GM23338 (cell line): ENCODE measurements at regions not wholly inside any gene's neighbourhood (a gene's known extent, or its start where the extent isn't known, plus 50 kb on each side); places are given as distances from the start of the nearest gene placed in this dataset.

Experiments
- CREB1 ChIP-seq: fragments of 250-450 bp; sonication (Bioruptor Pico); IDR thresholded peaks from 2 replicates; pipeline ENCODE4 v1.5.0; 2020; ENCODE audit warnings: low read depth, mild to moderate bottlenecking, moderate library complexity
- CTCF ChIP-seq, 2 experiments: fragments of 200-600 bp in 1 of 2; sonication (generic) in 1 of 2; conservative IDR thresholded peaks; 2 replicates each; pipeline versions ENCODE4 v1.5.1 to v1.6.1; 2016 to 2017; ENCODE audit warnings: antibody characterized with exemption in 2 of 2, low read depth in 2 of 2, mild to moderate bottlenecking in 2 of 2, moderate library complexity in 1 of 2
- EZH2 ChIP-seq: fragments of 200-600 bp; sonication (generic); IDR thresholded peaks from one replicate; pipeline ENCODE4 v1.8.0; 2017; ENCODE audit warnings: antibody characterized with exemption, mild to moderate bottlenecking, low read depth; ENCODE audit not compliant: unreplicated experiment
- EZH2phosphoT487 ChIP-seq: fragments of 200-600 bp; sonication (generic); IDR thresholded peaks from one replicate; pipeline ENCODE4 v1.8.1; 2018; ENCODE audit warnings: antibody characterized with exemption; ENCODE audit not compliant: unreplicated experiment
- JUNB ChIP-seq: IDR thresholded peaks from one replicate; pipeline ENCODE4 v1.6.1; 2016; ENCODE audit warnings: antibody characterized with exemption; ENCODE audit not compliant: unreplicated experiment
- NANOG ChIP-seq: IDR thresholded peaks from 2 replicates; pipeline ENCODE4 v1.6.1; 2016; ENCODE audit warnings: antibody characterized with exemption, borderline replicate concordance
- POLR2AphosphoS5 ChIP-seq: IDR thresholded peaks from 2 replicates; pipeline ENCODE4 v1.6.1; 2016; ENCODE audit warnings: antibody characterized with exemption, low read depth
- REST ChIP-seq: IDR thresholded peaks from one replicate; pipeline ENCODE4 v1.6.1; 2018; ENCODE audit warnings: antibody characterized with exemption; ENCODE audit not compliant: unreplicated experiment
- ZNF114 ChIP-seq: fragments of 250-450 bp; sonication (Bioruptor Pico); IDR thresholded peaks from 2 replicates; pipeline ENCODE4 v1.5.0; 2020; ENCODE audit warnings: mild to moderate bottlenecking, moderate library complexity
- ZNF331 ChIP-seq: fragments of 250-450 bp; sonication (Bioruptor Pico); IDR thresholded peaks from 2 replicates; pipeline ENCODE4 v1.5.0; 2020; ENCODE audit warnings: low read depth, mild to moderate bottlenecking, moderate library complexity

DNA sequence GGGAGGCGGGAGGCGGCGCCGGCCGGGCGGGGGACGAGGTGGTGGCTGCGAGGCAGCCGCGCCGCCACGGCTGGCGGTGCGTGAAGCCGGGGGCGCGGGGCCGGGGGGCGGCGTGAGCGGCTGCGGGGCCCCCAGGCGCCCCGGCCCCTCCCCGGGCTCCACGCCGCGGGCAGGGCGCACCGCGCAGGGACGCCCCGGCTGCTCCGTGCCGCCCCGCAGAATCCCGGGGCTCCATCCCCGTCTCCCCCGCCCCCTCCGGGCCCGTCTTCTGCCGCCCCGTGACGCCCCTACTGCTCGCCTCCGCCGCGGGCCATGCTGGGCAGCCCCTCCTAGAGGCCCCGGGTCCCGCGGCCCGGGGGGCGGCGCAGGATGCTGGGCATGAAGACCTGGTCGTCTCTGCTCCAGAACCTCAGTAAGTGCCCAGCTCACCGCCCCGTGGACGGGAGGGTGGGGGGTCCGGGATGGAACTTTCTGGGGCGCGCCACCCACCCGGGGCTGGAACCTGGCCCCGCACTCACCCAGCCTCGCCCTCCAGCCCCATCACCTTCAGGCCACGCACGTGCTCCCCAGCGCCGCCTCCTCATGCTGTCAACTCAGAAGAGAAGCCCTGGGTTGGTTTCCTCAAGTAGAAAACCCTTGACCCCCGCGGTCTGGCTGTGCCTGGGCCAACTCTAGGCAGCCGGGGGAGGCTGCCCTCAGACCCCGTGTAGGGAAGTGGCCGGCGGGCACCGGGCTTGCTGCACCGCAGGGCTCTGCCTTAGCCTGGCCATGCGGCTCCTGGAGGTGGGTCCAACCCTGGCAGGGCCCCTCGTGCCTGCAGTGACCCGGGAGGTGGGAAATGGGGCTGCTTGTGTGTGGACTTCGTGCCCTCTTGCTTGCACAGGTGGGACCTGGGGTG, 150.2 kb upstream of the GSE1 start:
- no peak for TF ChIP-seq CTCF (conservative IDR thresholded peaks at IDR 0.05; ENCODE audit: low read depth in 2 of 2)
- no peak for TF ChIP-seq POLR2AphosphoS5
- TF ChIP-seq REST: no peak
- TF ChIP-seq ZNF114: no peak
- TF ChIP-seq ZNF331: no peak
- TF ChIP-seq EZH2: no peak
- no peak for TF ChIP-seq JUNB
- TF ChIP-seq CREB1 (CRISPR knock-in tag): no peak
- TF ChIP-seq EZH2phosphoT487: no peak
- TF ChIP-seq NANOG: no peak
